Spinal cord (tissue), 9 donors: ENCODE measurements at regions not wholly inside any gene's neighbourhood (a gene's known extent, or its start where the extent isn't known, plus 50 kb on each side); places are given as distances from the start of the nearest gene placed in this dataset.

Source experiments
- DNase-seq, 6 donors: peaks; one replicate each; pipeline versions ENCODE4 v3.0.0 to v3.0.0-alpha.2; 2013 to 2015; ENCODE audit warnings: low spot score in 6 of 6, low read depth in 4 of 6
- H3K27ac ChIP-seq: one replicate; pipeline ENCODE4 v1.5.1; 2013; ENCODE audit warnings: low read depth, low read length, control low read depth
- H3K27me3 ChIP-seq: one replicate; pipeline ENCODE4 v1.6.1; 2013; ENCODE audit warnings: low read length; ENCODE audit not compliant: control insufficient read depth, insufficient read depth
- H3K36me3 ChIP-seq: one replicate; pipeline ENCODE4 v1.6.1; 2013; ENCODE audit warnings: low read length; ENCODE audit not compliant: control insufficient read depth, insufficient read depth
- H3K4me1 ChIP-seq: one replicate; pipeline ENCODE4 v1.6.1; 2013; ENCODE audit warnings: low read length; ENCODE audit not compliant: control insufficient read depth, insufficient read depth
- H3K4me3 ChIP-seq: one replicate; pipeline ENCODE4 v1.5.1; 2013; ENCODE audit warnings: low read depth, low read length, control low read depth
- H3K9me3 ChIP-seq: one replicate; pipeline ENCODE4 v1.6.1; 2013; ENCODE audit warnings: low read length; ENCODE audit not compliant: control insufficient read depth, insufficient read depth
- WGBS: methylation state at CpG from one replicate; pipeline ENCODE4 v1.1.5; 2013; ENCODE audit warnings: missing lambda C conversion rate; ENCODE audit not compliant: insufficient coverage; 5-methylcytosine and 5-hydroxymethylcytosine counted together
- donor health status: healthy.

DNA sequence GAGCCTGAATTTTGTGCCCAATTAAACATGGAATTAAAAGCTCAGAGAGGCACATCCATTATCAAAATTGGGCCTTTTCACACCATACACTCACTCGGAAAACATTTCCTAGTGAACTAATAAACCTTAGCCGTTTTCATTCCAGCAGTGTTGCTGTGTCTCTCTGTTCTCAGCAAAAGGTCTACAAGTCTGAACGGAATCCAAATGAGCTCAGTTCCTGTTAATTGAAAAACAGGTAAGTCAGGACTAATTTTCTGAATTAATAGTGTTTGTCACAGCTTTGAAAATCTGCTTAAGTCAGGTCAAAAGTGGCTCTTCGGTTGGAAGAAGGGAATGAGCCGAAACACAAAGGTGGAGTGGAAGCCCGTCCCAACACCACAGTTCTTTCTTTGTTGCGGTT is 163.3 kb upstream of the RALGAPA2 start:
- WGBS: 43% methylated on average over 3 of the region's 7 CpGs
- Histone ChIP-seq H3K27me3 (peaks cover 2% of the 10 kb centered on the region), H3K4me3 (no peak overlapping the region), H3K4me1 (no peaks in the 10 kb centered on the region), H3K27ac (no peak overlapping the region), H3K9me3 (no peaks in the 10 kb centered on the region), H3K36me3 (no peaks in the 10 kb centered on the region)
- peak in 1 of 6 donors; percentile 44 for DNase-seq

DNA sequence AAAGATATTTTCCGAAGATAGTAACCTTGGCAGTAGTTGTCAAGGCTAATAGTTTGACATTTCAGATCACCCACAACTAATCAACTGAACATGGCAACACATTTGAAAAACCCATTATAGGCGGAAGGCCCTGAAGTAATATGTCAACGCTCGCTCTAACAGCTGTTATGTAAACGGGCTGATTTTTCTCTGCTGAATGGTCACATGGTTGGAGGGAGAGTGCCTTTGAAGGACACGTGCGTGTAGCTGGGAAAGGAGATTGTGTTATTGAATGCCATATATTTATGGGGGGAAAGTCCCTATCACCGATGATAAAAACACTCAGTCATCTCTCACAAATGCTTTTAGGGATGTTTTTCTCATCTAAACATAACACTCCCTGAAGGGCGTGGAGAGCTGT is 160.0 kb upstream of the RALGAPA2 start:
- H3K36me3 ChIP-seq: no peaks in the 10 kb centered on the region
- peak in 1 of 6 donors; percentile 74 for DNase-seq
- peaks cover 2% of the 10 kb centered on the region for H3K27me3 ChIP-seq

GRCh38 chr20:20869161-20869775 is 156.8 kb upstream of the RALGAPA2 start:
- H3K27ac ChIP-seq: no peak overlapping the region
- DNase-seq: no peak
- H3K27me3 ChIP-seq: no peaks in the 10 kb centered on the region
- H3K4me1 ChIP-seq: peaks cover 5% of the 10 kb centered on the region
- no peak overlapping the region for H3K4me3 ChIP-seq
- WGBS: 100% methylated on average over 1 of the region's 5 CpGs
- no peaks in the 10 kb centered on the region for H3K9me3 ChIP-seq
- H3K36me3 ChIP-seq: no peaks in the 10 kb centered on the region

More for the DNA sequence above, 160.0 kb upstream of the RALGAPA2 start:
- Histone ChIP-seq H3K4me3 (no peak overlapping the region), H3K27ac (no peak overlapping the region), H3K4me1 (no peaks in the 10 kb centered on the region), H3K9me3 (no peaks in the 10 kb centered on the region)
- 32% methylated on average over 3 of the region's 9 CpGs for WGBS

GRCh38 chr20:20864351-20865096 is 152.1 kb upstream of the RALGAPA2 start:
- Histone ChIP-seq H3K4me3 (no peak overlapping the region), H3K27ac (no peak overlapping the region), H3K9me3 (no peaks in the 10 kb centered on the region), H3K36me3 (no peaks in the 10 kb centered on the region), H3K27me3 (peaks cover 6% of the 10 kb centered on the region), H3K4me1 (peaks cover 5% of the 10 kb centered on the region)
- peak in 5 of 6 donors; percentile 45 to 95 (median 65) for DNase-seq
- WGBS: 54% methylated on average over 2 of the region's 3 CpGs

DNA sequence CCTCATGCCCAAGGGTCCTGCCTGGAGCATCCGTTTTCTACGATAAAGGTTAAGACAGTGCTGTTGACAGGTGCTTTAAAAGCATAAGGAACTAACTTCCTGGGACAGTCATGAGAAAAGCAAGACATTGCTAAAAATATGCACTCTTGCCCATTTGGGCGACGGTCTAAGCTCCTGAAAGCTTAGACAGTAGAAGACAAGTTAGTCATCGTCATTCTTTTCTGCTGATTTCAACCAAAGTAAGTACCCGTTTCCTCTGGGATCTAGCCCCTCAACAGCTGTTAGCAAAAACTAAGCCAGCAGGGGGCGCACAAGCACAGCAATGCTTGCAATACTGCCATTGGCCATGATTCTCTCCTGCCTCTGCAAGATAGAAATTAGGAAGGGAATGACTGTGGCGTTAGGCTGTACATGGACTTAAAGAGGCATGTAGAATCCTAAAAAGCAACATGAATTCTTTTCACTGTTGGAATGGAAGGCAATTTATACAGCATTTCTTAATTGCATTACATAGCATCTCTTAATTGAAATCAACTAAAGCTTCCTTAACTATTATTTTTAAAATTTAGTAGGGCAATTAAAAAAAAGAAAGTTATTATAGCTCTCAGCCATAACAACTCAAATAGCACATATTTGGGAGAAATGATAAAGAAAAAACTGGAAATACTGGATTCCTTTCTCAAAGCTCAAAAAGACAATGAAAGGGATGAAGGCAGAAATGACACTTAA is 147.8 kb upstream of the RALGAPA2 start:
- no peak overlapping the region for H3K4me3 ChIP-seq
- DNase-seq: peak in 5 of 6 donors; percentile 83 to 97 (median 86)
- H3K4me1 ChIP-seq: peaks cover 4% of the 10 kb centered on the region
- H3K27ac ChIP-seq: no peak overlapping the region
- peaks cover 18% of the 10 kb centered on the region for H3K27me3 ChIP-seq
- H3K9me3 ChIP-seq: no peaks in the 10 kb centered on the region
- WGBS: 26% methylated on average over 6 of the region's 8 CpGs
- H3K36me3 ChIP-seq: no peaks in the 10 kb centered on the region

DNA sequence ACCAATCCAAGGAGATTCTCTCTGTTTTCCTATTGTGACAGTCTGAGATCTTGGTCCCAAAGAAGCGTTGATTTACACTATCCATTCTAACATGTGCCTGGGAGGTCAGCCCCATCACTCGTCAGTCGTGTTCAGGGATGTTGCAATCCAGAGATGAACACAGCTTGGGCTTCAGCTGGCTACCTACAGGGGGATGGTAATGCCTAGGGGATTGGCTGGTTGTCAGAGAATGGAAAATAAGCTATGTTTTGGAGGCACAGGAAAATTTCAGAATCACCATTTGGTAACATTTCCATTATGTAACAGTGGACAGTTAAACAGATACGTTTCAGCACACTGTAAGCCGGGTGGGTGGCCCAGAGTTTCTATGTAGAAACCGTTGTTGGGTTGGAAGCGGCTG is 147.1 kb upstream of the RALGAPA2 start:
- no peaks in the 10 kb centered on the region for H3K36me3 ChIP-seq
- WGBS: no CpG with 5 or more reads among the region's 7 CpGs
- H3K27ac ChIP-seq: no peak overlapping the region
- DNase-seq: no peak
- no peaks in the 10 kb centered on the region for H3K4me1 ChIP-seq
- no peaks in the 10 kb centered on the region for H3K9me3 ChIP-seq
- H3K27me3 ChIP-seq: peaks cover 18% of the 10 kb centered on the region
- no peak overlapping the region for H3K4me3 ChIP-seq

DNA sequence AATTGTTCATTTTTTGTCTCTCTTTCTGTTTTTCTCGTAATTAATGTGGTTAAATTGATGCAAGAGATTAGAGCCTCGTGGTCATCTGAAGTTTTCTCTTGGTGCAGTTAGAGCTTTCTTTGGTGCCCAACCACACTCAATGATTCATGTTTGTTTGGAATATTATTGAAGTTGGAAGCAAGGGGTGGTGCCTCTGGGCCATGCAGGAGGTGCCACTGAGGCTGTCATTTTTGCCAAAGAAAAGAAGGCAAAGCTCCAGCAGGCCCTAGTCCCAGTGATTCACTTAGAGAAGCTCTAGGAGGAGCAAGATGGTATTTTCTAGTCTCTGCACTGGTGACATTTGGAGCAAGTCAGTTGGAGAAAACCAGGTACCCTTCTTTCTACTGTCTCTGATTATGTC is 144.5 kb upstream of the RALGAPA2 start:
- Histone ChIP-seq H3K4me1 (no peaks in the 10 kb centered on the region), H3K9me3 (no peaks in the 10 kb centered on the region), H3K36me3 (no peaks in the 10 kb centered on the region), H3K27me3 (peaks cover 18% of the 10 kb centered on the region), H3K27ac (no peak overlapping the region), H3K4me3 (no peak overlapping the region)
- no peak for DNase-seq
- no CpG with 5 or more reads among the region's 2 CpGs for WGBS

DNA sequence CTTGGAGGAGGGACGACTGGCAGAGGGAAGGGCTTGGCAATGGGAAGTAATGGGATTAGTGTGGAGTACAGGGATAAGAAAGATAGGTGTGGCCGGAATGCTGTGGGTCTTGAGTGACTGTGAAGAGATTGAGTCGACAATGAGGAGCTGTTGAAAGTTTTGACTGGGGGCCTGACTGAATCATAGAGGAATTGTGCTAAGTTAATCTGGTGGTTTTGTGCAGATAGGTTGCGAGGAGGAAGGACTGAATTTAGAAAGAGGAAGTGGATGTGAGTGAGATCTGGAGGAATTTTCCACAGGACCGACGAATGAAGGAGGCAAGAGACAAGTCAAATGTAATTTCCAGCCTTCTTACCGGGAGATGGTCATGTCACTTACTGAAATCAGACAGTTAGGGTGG is 143.9 kb upstream of the RALGAPA2 start:
- H3K27me3 ChIP-seq: peaks cover 18% of the 10 kb centered on the region
- WGBS: 90% methylated on average over 7 of the region's 7 CpGs
- no peak overlapping the region for H3K4me3 ChIP-seq
- no peak for DNase-seq
- no peaks in the 10 kb centered on the region for H3K4me1 ChIP-seq
- H3K27ac ChIP-seq: no peak overlapping the region
- H3K36me3 ChIP-seq: no peaks in the 10 kb centered on the region
- H3K9me3 ChIP-seq: no peaks in the 10 kb centered on the region

DNA sequence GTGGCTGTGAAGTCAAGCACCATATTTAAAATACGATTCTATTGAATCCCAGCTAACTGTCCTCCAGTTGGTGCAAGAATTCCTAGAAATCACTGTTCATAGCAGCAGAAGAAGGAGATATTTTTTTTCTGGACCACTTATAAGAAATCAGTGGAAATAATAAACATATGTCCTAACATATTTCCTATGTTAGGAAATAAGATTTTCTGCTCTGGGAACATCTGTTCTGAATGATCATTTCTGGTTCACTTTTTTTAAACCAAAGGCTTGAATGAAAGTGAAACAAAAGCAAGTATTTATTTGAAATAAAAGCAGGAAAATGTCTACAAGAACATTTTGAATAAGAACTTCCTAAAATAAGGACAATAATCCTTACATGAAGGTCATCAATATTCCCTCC is 138.9 kb upstream of the RALGAPA2 start:
- DNase-seq: no peak
- H3K4me1 ChIP-seq: peaks cover 10% of the 10 kb centered on the region
- no peak overlapping the region for H3K4me3 ChIP-seq
- no peaks in the 10 kb centered on the region for H3K9me3 ChIP-seq
- WGBS: no CpG with 5 or more reads among the region's 1 CpG
- no peaks in the 10 kb centered on the region for H3K36me3 ChIP-seq
- peaks cover 3% of the 10 kb centered on the region for H3K27me3 ChIP-seq
- no peak overlapping the region for H3K27ac ChIP-seq
